Heart left ventricle (tissue), 16 donors: ENCODE measurements at regions not wholly inside any gene's neighbourhood (a gene's known extent, or its start where the extent isn't known, plus 50 kb on each side); places are given as distances from the start of the nearest gene placed in this dataset.

ENCODE experiments used
- ATAC-seq, 4 donors: fragments of 200-7000 bp; cut with Tn5 transposase; one replicate each; pipeline ENCODE4 v1.9.1; 2020 to 2022; ENCODE audit warnings: moderate library complexity in 4 of 4, mild to moderate bottlenecking in 3 of 4, moderate number of reproducible peaks in 1 of 4
- DNase-seq, 5 donors: peaks; one replicate each; pipeline ENCODE4 v3.0.0-alpha.2; 2020
- H3K27ac ChIP-seq, 12 donors: fragments of 200-600 bp; sonication (generic) in 4 of 12; one replicate each; pipeline versions ENCODE4 v1.5.0 to v1.8.0; 2016 to 2022; ENCODE audit warnings: mild to moderate bottlenecking in 2 of 12
- H3K27me3 ChIP-seq, 9 donors: fragments of 200-600 bp; sonication (generic) in 2 of 9; one replicate each; pipeline versions ENCODE4 v1.5.1 to v1.8.0; 2016 to 2022; ENCODE audit warnings: mild to moderate bottlenecking in 3 of 9
- H3K36me3 ChIP-seq, 9 donors: fragments of 200-600 bp; sonication (generic) in 2 of 9; one replicate each; pipeline versions ENCODE4 v1.5.0 to v1.8.0; 2018 to 2022; ENCODE audit warnings: mild to moderate bottlenecking in 2 of 9
- H3K4me1 ChIP-seq, 12 donors: fragments of 200-600 bp; sonication (generic) in 4 of 12; one replicate each; pipeline versions ENCODE4 v1.5.0 to v1.8.0; 2016 to 2022; ENCODE audit warnings: mild to moderate bottlenecking in 3 of 12
- H3K4me3 ChIP-seq, 12 donors: fragments of 200-600 bp; sonication (generic) in 4 of 12; one replicate each; pipeline versions ENCODE4 v1.5.0 to v1.8.0; 2017 to 2022; ENCODE audit warnings: mild to moderate bottlenecking in 9 of 12, moderate library complexity in 4 of 12
- H3K9me3 ChIP-seq, 12 donors: fragments of 200-600 bp; sonication (generic) in 4 of 12; one replicate each; pipeline versions ENCODE4 v1.5.0 to v1.8.0; 2016 to 2022; ENCODE audit warnings: mild to moderate bottlenecking in 1 of 12
- POLR2A ChIP-seq, 2 donors: fragments of 450-650 bp; IDR thresholded peaks; one replicate each; pipeline ENCODE4 v1.6.1; 2017; ENCODE audit warnings: antibody characterized with exemption in 2 of 2, mild to moderate bottlenecking in 2 of 2, moderate library complexity in 2 of 2
- WGBS, 4 donors: extraction: QIAGEN DNeasy Blood & Tissue Kit in 2 of 4; methylation state at CpG; one replicate each; pipeline versions ENCODE4 v1.1.5 to v1.1.7; 2013 to 2018; 5-methylcytosine and 5-hydroxymethylcytosine counted together
- intact Hi-C, 10 donors: fragments of 100-400 bp; cut with DNase I; formaldehyde crosslinking; loops; one replicate each; pipeline versions ENCODE4 v1.11.1 to v1.14.2; 2022
- TF ChIP-seq, protein P1 (sequence below), 12 donors: fragments of 200-600 bp; sonication (generic) in 4 of 12; IDR thresholded peaks; one replicate each; pipeline versions ENCODE4 v1.5.0 to v1.8.0; 2018 to 2022; ENCODE audit warnings: antibody characterized with exemption in 12 of 12, mild to moderate bottlenecking in 5 of 12
- donor health status: ischemic (EF 13 %, LVEDD 7.1; RV severe dilation, severe dysfunction).
- donor health status: healthy with polysubstance abuse.
- donor health status: DM: no; HTN: yes; CAD: no.
- donor health status: DM: no; HTN: no; CAD: no.
- donor health status: ischemic (EF 25% LVEDD 6.9; RV normal size, moderate dysfunction).
- donor health status: ischemic (EF 25% LVEDD 5.7; RV mildly dilated, moderate dysfunction).
- donor health status: healthy.
- donor health status: DM: yes; HTN: yes; CAD: no.
- donor health status: ischemic (EF 35%, LVEDD 5.7; RV mildly dilated, moderate dysfunction).
- donor health status: nonischemic (EF 11% LVEDD 7.7; RV severe dilation, severe dysfunction).
- donor health status: DM: yes; HTN: yes; CAD: no.
- donor health status: PGD.
- donor health status: ischemic (EF 29% LVEDD 5.4; RV normal size, mild dysfunction).
- donor health status: nonischemic (EF 23%, LVEDD 6.1; RV moderate dilation, normal function).

DNA sequence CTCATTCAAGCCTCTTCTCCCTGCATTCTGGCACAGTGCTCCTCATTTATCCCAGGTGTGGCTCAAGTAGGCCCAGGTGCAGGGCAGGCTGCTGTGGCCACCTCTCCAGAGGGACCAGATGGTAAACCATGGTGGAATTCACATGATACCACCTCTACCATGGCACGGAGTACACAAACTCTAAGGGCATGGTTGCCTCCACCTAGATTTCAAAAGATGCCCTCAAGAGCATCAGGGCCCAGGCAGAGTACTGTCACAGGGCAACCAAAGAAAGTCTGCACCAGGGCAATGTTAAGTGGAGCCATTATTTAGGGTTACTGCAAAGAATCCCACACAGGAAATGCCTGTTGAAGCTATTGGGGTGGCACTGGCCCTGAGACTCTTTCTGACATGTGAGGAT, 647.1 kb upstream of the MIR17HG start:
- DNase-seq (no peak), ATAC-seq (no peak)
- no peaks in the 10 kb centered on the region for H3K27me3 ChIP-seq
- intact Hi-C loops = no loop called here
- H3K9me3 ChIP-seq = peaks cover 0 to 4% (median 0%) of the 10 kb centered on the region in 12 donors
- WGBS, 4 donors = 83 to 100% (median 89%) methylated on average over 1 of the region's 1 CpG
- no peak overlapping the region for H3K4me3 ChIP-seq
- H3K27ac ChIP-seq = no peak overlapping the region
- TF ChIP-seq, protein P1, sequence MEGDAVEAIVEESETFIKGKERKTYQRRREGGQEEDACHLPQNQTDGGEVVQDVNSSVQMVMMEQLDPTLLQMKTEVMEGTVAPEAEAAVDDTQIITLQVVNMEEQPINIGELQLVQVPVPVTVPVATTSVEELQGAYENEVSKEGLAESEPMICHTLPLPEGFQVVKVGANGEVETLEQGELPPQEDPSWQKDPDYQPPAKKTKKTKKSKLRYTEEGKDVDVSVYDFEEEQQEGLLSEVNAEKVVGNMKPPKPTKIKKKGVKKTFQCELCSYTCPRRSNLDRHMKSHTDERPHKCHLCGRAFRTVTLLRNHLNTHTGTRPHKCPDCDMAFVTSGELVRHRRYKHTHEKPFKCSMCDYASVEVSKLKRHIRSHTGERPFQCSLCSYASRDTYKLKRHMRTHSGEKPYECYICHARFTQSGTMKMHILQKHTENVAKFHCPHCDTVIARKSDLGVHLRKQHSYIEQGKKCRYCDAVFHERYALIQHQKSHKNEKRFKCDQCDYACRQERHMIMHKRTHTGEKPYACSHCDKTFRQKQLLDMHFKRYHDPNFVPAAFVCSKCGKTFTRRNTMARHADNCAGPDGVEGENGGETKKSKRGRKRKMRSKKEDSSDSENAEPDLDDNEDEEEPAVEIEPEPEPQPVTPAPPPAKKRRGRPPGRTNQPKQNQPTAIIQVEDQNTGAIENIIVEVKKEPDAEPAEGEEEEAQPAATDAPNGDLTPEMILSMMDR (IDR thresholded peaks at IDR 0.05) = no peak
- no peak for TF ChIP-seq POLR2A (IDR thresholded peaks at IDR 0.05)
- no peaks in the 10 kb centered on the region for H3K36me3 ChIP-seq
- H3K4me1 ChIP-seq = no peaks in the 10 kb centered on the region

DNA sequence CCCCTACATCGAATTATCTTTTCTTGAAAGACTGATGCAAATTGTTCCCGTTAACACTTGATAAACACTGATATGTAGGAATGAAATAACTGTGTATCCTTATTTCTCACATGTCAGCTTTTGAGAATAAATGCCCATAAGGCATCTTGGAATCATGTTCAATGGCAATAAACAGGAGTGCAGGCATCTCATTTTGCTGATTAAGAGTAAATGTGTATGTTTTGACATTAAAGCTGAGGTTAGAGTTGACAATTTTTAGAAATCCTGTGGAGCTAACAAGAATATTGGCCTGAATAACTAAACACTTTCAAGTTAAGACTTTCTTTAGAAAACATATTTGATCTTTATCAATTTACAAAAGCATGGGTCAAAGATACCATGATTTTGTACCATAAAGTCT, 646.2 kb upstream of the MIR17HG start:
- Histone ChIP-seq H3K4me3 (no peak overlapping the region), H3K4me1 (no peaks in the 10 kb centered on the region), H3K36me3 (no peaks in the 10 kb centered on the region), H3K27ac (no peak overlapping the region), H3K9me3 (peaks cover 0 to 4% (median 0%) of the 10 kb centered on the region in 12 donors), H3K27me3 (no peaks in the 10 kb centered on the region)
- no peak for DNase-seq
- no peak for ATAC-seq
- TF ChIP-seq, protein P1 (IDR thresholded peaks at IDR 0.05) = no peak
- no peak for TF ChIP-seq POLR2A (IDR thresholded peaks at IDR 0.05)
- intact Hi-C loops = no loop called here
- WGBS, 4 donors = 70 to 88% (median 77%) methylated on average over 2 of the region's 2 CpGs

DNA sequence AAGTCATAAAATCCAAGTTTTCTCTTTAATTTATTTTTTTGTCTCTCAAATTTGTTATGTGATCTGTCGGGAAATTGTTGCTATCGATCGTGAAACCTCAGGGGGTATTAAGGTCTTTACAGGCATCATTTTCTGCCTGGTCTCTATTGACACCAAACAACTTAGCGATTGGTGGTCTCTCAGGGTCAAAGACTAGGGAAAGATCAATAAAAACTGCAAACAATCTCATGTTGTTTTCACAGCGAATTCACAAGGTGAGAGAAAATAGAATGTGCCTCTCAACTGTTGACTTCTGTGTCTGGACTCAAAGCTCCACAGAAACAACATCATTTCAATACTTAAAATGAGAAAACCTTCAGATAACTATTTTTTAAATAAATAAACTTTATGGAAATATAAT, 645.4 kb upstream of the MIR17HG start:
- Histone ChIP-seq H3K4me1 (no peaks in the 10 kb centered on the region), H3K27ac (no peak overlapping the region), H3K27me3 (no peaks in the 10 kb centered on the region), H3K4me3 (no peak overlapping the region), H3K9me3 (peaks cover 0 to 4% (median 0%) of the 10 kb centered on the region in 12 donors), H3K36me3 (no peaks in the 10 kb centered on the region)
- intact Hi-C loops = no loop called here
- ATAC-seq (no peak), DNase-seq (no peak)
- 74 to 92% (median 86%) methylated on average over 5 of the region's 5 CpGs for WGBS, 4 donors
- no peak for TF ChIP-seq POLR2A (IDR thresholded peaks at IDR 0.05)
- TF ChIP-seq, protein P1 (IDR thresholded peaks at IDR 0.05) = no peak

DNA sequence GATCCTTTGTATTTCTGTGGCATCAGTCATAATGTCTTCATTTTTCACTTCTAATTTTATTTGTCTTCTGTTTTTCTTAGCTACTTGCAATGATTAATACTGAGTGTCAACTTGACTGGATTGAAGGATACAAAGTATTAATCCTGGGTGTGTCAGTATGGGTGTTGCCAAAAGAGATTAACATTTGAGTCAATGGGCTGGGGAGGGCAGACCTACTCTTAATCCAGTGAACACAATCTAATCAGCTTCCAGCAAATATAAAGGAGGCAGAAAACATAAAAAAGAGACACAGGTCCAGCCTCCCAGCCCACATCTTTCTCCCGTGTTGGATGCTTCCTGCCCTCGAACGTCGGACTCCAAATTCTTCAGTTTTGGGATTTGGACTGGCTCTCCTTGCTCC, 640.9 kb upstream of the MIR17HG start:
- TF ChIP-seq POLR2A (IDR thresholded peaks at IDR 0.05) = no peak
- TF ChIP-seq, protein P1 (IDR thresholded peaks at IDR 0.05) = no peak
- DNase-seq (no peak), ATAC-seq (no peak)
- intact Hi-C loops = no loop called here
- Histone ChIP-seq H3K4me3 (no peak overlapping the region), H3K36me3 (no peaks in the 10 kb centered on the region), H3K27me3 (no peaks in the 10 kb centered on the region), H3K9me3 (peaks cover 0 to 4% (median 0%) of the 10 kb centered on the region in 12 donors), H3K27ac (no peak overlapping the region), H3K4me1 (no peaks in the 10 kb centered on the region)
- 71 to 90% (median 76%) methylated on average over 4 of the region's 4 CpGs for WGBS, 4 donors
